Neural crest cell (in vitro differentiated cells): ENCODE measurements at regions not wholly inside any gene's neighbourhood (a gene's known extent, or its start where the extent isn't known, plus 50 kb on each side); places are given as distances from the start of the nearest gene placed in this dataset.
A peak's percentile ranks its signal among the peaks of the same experiment; 100 is the strongest.

ENCODE experiments used
- DNase-seq: peaks from one replicate; pipeline ENCODE4 v3.0.0; 2021; ENCODE audit warnings: low read depth, mixed read lengths, low spot score
- H3K27ac Mint-ChIP-seq: one replicate; pipeline ENCODE4 v1.8.0; 2021; ENCODE audit warnings: mild to moderate bottlenecking, mixed read lengths; ENCODE audit not compliant: unreplicated experiment
- H3K27me3 Mint-ChIP-seq: 2 replicates; pipeline ENCODE4 v1.8.0; 2021; ENCODE audit warnings: low read depth, mild to moderate bottlenecking, mixed read lengths
- H3K36me3 Mint-ChIP-seq: 2 replicates; pipeline ENCODE4 v1.8.0; 2021; ENCODE audit warnings: low read depth, mild to moderate bottlenecking, mixed read lengths
- H3K4me1 Mint-ChIP-seq: 2 replicates; pipeline ENCODE4 v1.8.0; 2021; ENCODE audit warnings: mixed read lengths
- H3K4me3 Mint-ChIP-seq: one replicate; pipeline ENCODE4 v1.8.0; 2021; ENCODE audit warnings: mild to moderate bottlenecking, mixed read lengths
- H3K9me3 Mint-ChIP-seq: 2 replicates; pipeline ENCODE4 v1.8.0; 2021; ENCODE audit warnings: mixed read lengths
- CTCF ChIP-seq: fragments of 200-600 bp; sonication (generic); conservative IDR thresholded peaks from 2 replicates; pipeline ENCODE4 v1.5.0; 2021; ENCODE audit warnings: antibody characterized with exemption, mild to moderate bottlenecking

GRCh38 chr22:19622061-19622441 lies 92.3 kb upstream of the SEPTIN5 start:
- TF ChIP-seq CTCF: no peak
- Mint-ChIP-seq H3K36me3 (no peaks in the 10 kb centered on the region), H3K27me3 (peaks cover 26% of the 10 kb centered on the region), H3K27ac (no peak overlapping the region), H3K9me3 (no peaks in the 10 kb centered on the region), H3K4me1 (peaks cover 3% of the 10 kb centered on the region), H3K4me3 (no peak overlapping the region)
- no peak for DNase-seq

GRCh38 chr22:19625331-19626041 lies 88.8 kb upstream of the SEPTIN5 start:
- peaks cover 3% of the 10 kb centered on the region for H3K4me1 Mint-ChIP-seq
- TF ChIP-seq CTCF: no peak
- H3K36me3 Mint-ChIP-seq: no peaks in the 10 kb centered on the region
- peak overlapping the region; percentile 67 for H3K27ac Mint-ChIP-seq
- H3K4me3 Mint-ChIP-seq: no peak overlapping the region
- H3K27me3 Mint-ChIP-seq: peaks cover 21% of the 10 kb centered on the region
- no peaks in the 10 kb centered on the region for H3K9me3 Mint-ChIP-seq
- no peak for DNase-seq

GRCh38 chr22:19626042-19626587 lies 88.2 kb upstream of the SEPTIN5 start:
- Mint-ChIP-seq H3K27ac (peak overlapping the region; percentile 67), H3K4me1 (peaks cover 3% of the 10 kb centered on the region)

GRCh38 chr22:19626666-19627065 lies 87.6 kb upstream of the SEPTIN5 start:
- Mint-ChIP-seq H3K27me3 (peaks cover 25% of the 10 kb centered on the region), H3K27ac (peak overlapping the region; percentile 67), H3K4me3 (no peak overlapping the region), H3K4me1 (peaks cover 3% of the 10 kb centered on the region), H3K9me3 (no peaks in the 10 kb centered on the region), H3K36me3 (no peaks in the 10 kb centered on the region)
- no peak for TF ChIP-seq CTCF
- DNase-seq: no peak

More at GRCh38 chr22:19626042-19626587, 88.2 kb upstream of the SEPTIN5 start:
- no peak for TF ChIP-seq CTCF
- peaks cover 25% of the 10 kb centered on the region for H3K27me3 Mint-ChIP-seq
- no peak for DNase-seq
- no peak overlapping the region for H3K4me3 Mint-ChIP-seq
- H3K9me3 Mint-ChIP-seq: no peaks in the 10 kb centered on the region
- no peaks in the 10 kb centered on the region for H3K36me3 Mint-ChIP-seq

GRCh38 chr22:19628038-19628776 lies 86.1 kb upstream of the SEPTIN5 start:
- Mint-ChIP-seq H3K36me3 (no peaks in the 10 kb centered on the region), H3K9me3 (no peaks in the 10 kb centered on the region), H3K27ac (no peak overlapping the region), H3K4me1 (peaks cover 6% of the 10 kb centered on the region), H3K4me3 (no peak overlapping the region), H3K27me3 (peaks cover 19% of the 10 kb centered on the region)
- TF ChIP-seq CTCF: no peak
- DNase-seq: no peak
